GM12873 (cell line): ENCODE measurements at regions not wholly inside any gene's neighbourhood (a gene's known extent, or its start where the extent isn't known, plus 50 kb on each side); places are given as distances from the start of the nearest gene placed in this dataset.

ENCODE experiments used
- TF ChIP-seq, protein P1 (sequence below): IDR thresholded peaks from 2 replicates; pipeline ENCODE4 v1.5.1; 2012; ENCODE audit warnings: low read depth, mild to moderate bottlenecking, moderate library complexity, low read length, control low read depth; ENCODE audit not compliant: insufficient read depth; ENCODE audit errors: missing control alignments

DNA sequence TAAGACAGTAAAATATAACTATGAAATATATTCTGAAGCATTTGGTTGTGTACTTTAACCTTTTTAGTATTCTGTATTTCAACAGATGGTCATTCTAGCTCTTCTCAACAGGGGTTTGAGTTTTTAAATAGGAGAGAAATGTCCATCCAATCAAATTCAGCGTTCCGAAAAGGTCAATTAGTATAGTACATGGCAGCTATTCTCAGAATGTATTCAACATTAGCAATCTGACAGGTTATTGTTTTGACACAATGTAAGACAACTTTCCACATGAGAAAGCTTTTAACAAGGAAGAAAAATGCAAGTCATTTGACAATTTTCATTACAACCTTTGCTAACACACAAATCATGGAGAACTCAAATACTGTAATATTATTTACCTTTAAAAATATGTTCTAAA, 996.3 kb upstream of the CDH10 start:
- TF ChIP-seq, protein P1, sequence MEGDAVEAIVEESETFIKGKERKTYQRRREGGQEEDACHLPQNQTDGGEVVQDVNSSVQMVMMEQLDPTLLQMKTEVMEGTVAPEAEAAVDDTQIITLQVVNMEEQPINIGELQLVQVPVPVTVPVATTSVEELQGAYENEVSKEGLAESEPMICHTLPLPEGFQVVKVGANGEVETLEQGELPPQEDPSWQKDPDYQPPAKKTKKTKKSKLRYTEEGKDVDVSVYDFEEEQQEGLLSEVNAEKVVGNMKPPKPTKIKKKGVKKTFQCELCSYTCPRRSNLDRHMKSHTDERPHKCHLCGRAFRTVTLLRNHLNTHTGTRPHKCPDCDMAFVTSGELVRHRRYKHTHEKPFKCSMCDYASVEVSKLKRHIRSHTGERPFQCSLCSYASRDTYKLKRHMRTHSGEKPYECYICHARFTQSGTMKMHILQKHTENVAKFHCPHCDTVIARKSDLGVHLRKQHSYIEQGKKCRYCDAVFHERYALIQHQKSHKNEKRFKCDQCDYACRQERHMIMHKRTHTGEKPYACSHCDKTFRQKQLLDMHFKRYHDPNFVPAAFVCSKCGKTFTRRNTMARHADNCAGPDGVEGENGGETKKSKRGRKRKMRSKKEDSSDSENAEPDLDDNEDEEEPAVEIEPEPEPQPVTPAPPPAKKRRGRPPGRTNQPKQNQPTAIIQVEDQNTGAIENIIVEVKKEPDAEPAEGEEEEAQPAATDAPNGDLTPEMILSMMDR, result no peak

DNA sequence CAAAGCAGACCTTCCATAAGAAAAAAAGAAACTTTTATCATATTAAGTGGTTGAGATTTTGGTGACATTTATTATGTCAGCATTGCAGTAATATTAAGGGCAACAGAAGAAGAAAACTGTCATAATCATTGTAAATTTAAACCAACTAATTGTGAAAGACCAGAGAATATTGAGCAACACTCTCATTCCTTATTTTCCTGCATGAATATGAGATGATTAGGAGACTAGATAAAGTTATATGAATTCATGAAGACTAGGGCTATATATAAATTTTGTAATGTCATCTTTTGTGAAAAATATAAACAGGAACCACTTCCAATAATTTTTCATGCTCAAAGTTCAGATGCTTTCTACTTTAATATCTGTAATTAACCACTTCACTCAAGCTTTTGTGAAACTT, 974.5 kb upstream of the CDH10 start:
- TF ChIP-seq, protein P1, result no peak

DNA sequence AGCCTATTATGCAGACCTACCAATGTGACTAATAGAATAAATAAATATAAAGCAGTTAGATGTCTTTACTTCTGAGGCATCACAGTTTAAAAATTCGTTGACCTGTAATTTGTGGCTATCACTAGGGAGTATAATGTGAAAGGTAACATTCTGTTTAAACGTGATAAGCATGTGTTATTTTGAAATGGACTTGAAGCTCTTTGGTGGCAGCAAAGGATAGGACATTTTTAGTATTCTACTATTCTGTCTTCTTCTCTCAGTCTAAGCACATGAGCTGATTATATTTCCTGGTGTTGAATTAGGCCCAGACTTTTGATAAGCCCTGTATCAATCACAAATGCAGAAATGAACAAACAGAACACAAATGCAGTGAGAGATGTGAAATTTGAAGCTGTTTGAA, 974.0 kb upstream of the CDH10 start:
- TF ChIP-seq, protein P1, result no peak

- TF ChIP-seq, protein P1, result no peak
These were observed 969.7 kb upstream of the CDH10 start for GRCh38 chr5:25614466-25614865.

GRCh38 chr5:25604681-25605080, 959.9 kb upstream of the CDH10 start:
- TF ChIP-seq, protein P1, result no peak

GRCh38 chr5:25579111-25579510, 934.3 kb upstream of the CDH10 start:
- TF ChIP-seq, protein P1, result no peak

- TF ChIP-seq, protein P1, result no peak
These were observed 928.9 kb upstream of the CDH10 start for GRCh38 chr5:25573691-25574090.
